H1 (cell line): ENCODE measurements at regions not wholly inside any gene's neighbourhood (a gene's known extent, or its start where the extent isn't known, plus 50 kb on each side); places are given as distances from the start of the nearest gene placed in this dataset.

ENCODE experiments used
- CTCF ChIA-PET: fragments of 300-600 bp; sonication (Branson Sonifier 250); formaldehyde crosslinking; loops from one replicate; lab custom pipeline; 2021; ENCODE audit not compliant: partially characterized antibody; lab: Charles Lee
- POLR2A ChIA-PET: fragments of 300-600 bp; sonication (Branson Sonifier 250); formaldehyde crosslinking; loops from one replicate; lab custom pipeline; 2021; ENCODE audit warnings: inconsistent platforms; ENCODE audit not compliant: partially characterized antibody; lab: Charles Lee
- DNase-seq, 2 experiments: peaks; one replicate each; pipeline versions ENCODE4 v3.0.0 to v3.0.0-alpha.2; 2010 to 2022; ENCODE audit warnings: low spot score in 2 of 2, low read depth in 1 of 2, mixed read lengths in 1 of 2
- FAIRE-seq: peaks from 2 replicates; lab custom pipeline; 2011; peaks lifted over from hg19 to GRCh38; lab: Jason Lieb, UNC
- H2AFZ ChIP-seq: 2 replicates; pipeline ENCODE4 v1.8.1; 2012; ENCODE audit warnings: low read length, inconsistent platforms
- H2AK5ac ChIP-seq: 2 replicates; pipeline ENCODE4 v1.6.1; 2013; ENCODE audit warnings: low read depth, low read length
- H2BK120ac ChIP-seq: replicated peaks from 2 replicates; pipeline ENCODE3; 2013; ENCODE audit warnings: low read depth, low read length, inconsistent platforms
- H2BK12ac ChIP-seq: 2 replicates; pipeline ENCODE4 v1.6.1; 2013; ENCODE audit warnings: low read depth, low read length
- H2BK15ac ChIP-seq: 2 replicates; pipeline ENCODE4 v1.6.1; 2013; ENCODE audit warnings: low read length
- H2BK20ac ChIP-seq: 2 replicates; pipeline ENCODE4 v1.6.1; 2013; ENCODE audit warnings: low read length
- H2BK5ac ChIP-seq: 2 replicates; pipeline ENCODE4 v1.6.1; 2013; ENCODE audit warnings: low read depth, low read length
- H3K14ac ChIP-seq: 2 replicates; pipeline ENCODE4 v1.6.1; 2013; ENCODE audit warnings: inconsistent platforms; ENCODE audit not compliant: insufficient read length
- H3K18ac ChIP-seq: 2 replicates; pipeline ENCODE4 v1.6.1; 2013; ENCODE audit warnings: low read length; ENCODE audit errors: extremely low read depth
- H3K23ac ChIP-seq: 2 replicates; pipeline ENCODE4 v1.6.1; 2013; ENCODE audit warnings: inconsistent platforms; ENCODE audit not compliant: insufficient read length
- H3K23me2 ChIP-seq: 2 replicates; pipeline ENCODE4 v1.6.1; 2013; ENCODE audit warnings: low read depth, low read length
- H3K27ac ChIP-seq: 2 replicates; pipeline ENCODE4 v1.6.1; 2011; ENCODE audit warnings: low read depth, low read length, inconsistent platforms
- H3K27me3 ChIP-seq, 4 experiments: replicated peaks in 1 of 4; 1 replicate in 1 of 4; 2 replicates in 3 of 4; pipeline versions ENCODE4 v1.6.1 to v1.8.1; 2011 to 2013; ENCODE audit warnings: low read length in 3 of 4, mild to moderate bottlenecking in 3 of 4, inconsistent platforms in 2 of 4, mixed read lengths in 2 of 4, moderate library complexity in 1 of 4; ENCODE audit not compliant: control insufficient read depth in 3 of 4, insufficient read depth in 3 of 4; ENCODE audit errors: extremely low read depth in 1 of 4
- H3K36me3 ChIP-seq, 4 experiments: 2 replicates each; pipeline versions ENCODE4 v1.6.1 to v1.8.1; 2011 to 2013; ENCODE audit warnings: mild to moderate bottlenecking in 4 of 4, low read length in 3 of 4, moderate library complexity in 2 of 4, control low read depth in 1 of 4, inconsistent platforms in 1 of 4; ENCODE audit not compliant: insufficient read depth in 4 of 4, control insufficient read depth in 2 of 4
- H3K4ac ChIP-seq: replicated peaks from 2 replicates; pipeline ENCODE3; 2013; ENCODE audit warnings: low read length, low read depth, mixed read lengths, inconsistent platforms; ENCODE audit not compliant: insufficient read length
- H3K4me1 ChIP-seq, 4 experiments: replicated peaks in 1 of 4; 1 replicate in 1 of 4; 2 replicates in 3 of 4; pipeline versions ENCODE4 v1.6.1 to v1.8.1; 2011 to 2013; ENCODE audit warnings: low read length in 3 of 4, inconsistent platforms in 2 of 4, mixed read lengths in 1 of 4; ENCODE audit not compliant: insufficient read depth in 4 of 4, control insufficient read depth in 3 of 4
- H3K4me2 ChIP-seq, 2 experiments: 2 replicates each; pipeline versions ENCODE4 v1.6.1 to v1.8.1; 2011 to 2013; ENCODE audit warnings: low read depth in 2 of 2, low read length in 2 of 2, control low read depth in 1 of 2, inconsistent platforms in 1 of 2, mild to moderate bottlenecking in 1 of 2; ENCODE audit not compliant: insufficient read depth in 1 of 2
- H3K4me3 ChIP-seq, 4 experiments: fragments of 200-600, 300-600 bp in 1 of 4; sonication (generic), shearing (Covaris generic), sonication (Bioruptor Twin) in 1 of 4; 2 replicates each; pipeline versions ENCODE4 v1.5.1 to v1.8.1; 2011 to 2016; ENCODE audit warnings: low read length in 4 of 4, low read depth in 3 of 4, control low read depth in 2 of 4, inconsistent platforms in 2 of 4, mild to moderate bottlenecking in 2 of 4, mixed read lengths in 1 of 4, moderate library complexity in 1 of 4; ENCODE audit not compliant: insufficient read depth in 2 of 4; ENCODE audit errors: extremely low read depth in 1 of 4
- H3K56ac ChIP-seq: replicated peaks from 2 replicates; pipeline ENCODE3; 2013; ENCODE audit warnings: low read depth, mild to moderate bottlenecking, mixed read lengths, low read length, inconsistent platforms; ENCODE audit not compliant: insufficient read length
- H3K79me1 ChIP-seq: 2 replicates; pipeline ENCODE4 v1.6.1; 2013; ENCODE audit warnings: low read depth, low read length, control low read depth
- H3K79me2 ChIP-seq, 2 experiments: 2 replicates each; pipeline versions ENCODE4 v1.6.1 to v1.8.1; 2012 to 2013; ENCODE audit warnings: low read length in 2 of 2, mild to moderate bottlenecking in 2 of 2, inconsistent platforms in 1 of 2; ENCODE audit not compliant: insufficient read depth in 2 of 2, control insufficient read depth in 1 of 2
- H3K9ac ChIP-seq, 4 experiments: replicated peaks in 1 of 4; 1 replicate in 1 of 4; 2 replicates in 3 of 4; pipeline versions ENCODE4 v1.6.1 to v1.8.1; 2011 to 2013; ENCODE audit warnings: low read depth in 3 of 4, low read length in 3 of 4, control low read depth in 2 of 4, mild to moderate bottlenecking in 2 of 4, moderate library complexity in 2 of 4, inconsistent platforms in 1 of 4; ENCODE audit errors: extremely low read depth in 1 of 4
- H3K9me3 ChIP-seq, 2 experiments: 2 replicates each; pipeline versions ENCODE4 v1.6.1 to v1.8.1; 2012 to 2013; ENCODE audit warnings: mild to moderate bottlenecking in 2 of 2, moderate library complexity in 2 of 2, control low read depth in 1 of 2, inconsistent platforms in 1 of 2, low read depth in 1 of 2, low read length in 1 of 2, mixed read lengths in 1 of 2; ENCODE audit not compliant: insufficient read depth in 2 of 2
- H4K20me1 ChIP-seq, 2 experiments: replicated peaks in 1 of 2; 2 replicates each; pipeline versions ENCODE3 to v1.8.1; 2011 to 2013; ENCODE audit warnings: inconsistent platforms in 2 of 2, low read length in 2 of 2, mild to moderate bottlenecking in 1 of 2; ENCODE audit not compliant: insufficient read depth in 2 of 2, control insufficient read depth in 1 of 2
- H4K5ac ChIP-seq: 2 replicates; pipeline ENCODE4 v1.6.1; 2013; ENCODE audit warnings: low read length, low read depth, mixed read lengths, inconsistent platforms; ENCODE audit not compliant: insufficient read length
- H4K8ac ChIP-seq: 2 replicates; pipeline ENCODE4 v1.8.0; 2013; ENCODE audit warnings: mild to moderate bottlenecking, moderate library complexity, low read length, inconsistent platforms; ENCODE audit not compliant: insufficient read depth; ENCODE audit errors: extremely low read depth
- H4K91ac ChIP-seq: replicated peaks from 2 replicates; pipeline ENCODE3; 2013; ENCODE audit warnings: low read length, mixed read lengths, inconsistent platforms; ENCODE audit not compliant: insufficient read length
- CTBP2 ChIP-seq: IDR thresholded peaks from 2 replicates; pipeline ENCODE4 v1.7.0; 2011; ENCODE audit warnings: borderline replicate concordance, mild to moderate bottlenecking, moderate library complexity, mixed read lengths, low read length; ENCODE audit not compliant: insufficient read depth, insufficient read length
- HDAC6 ChIP-seq: IDR thresholded peaks from one replicate; pipeline ENCODE4 v1.7.1; 2012; ENCODE audit warnings: low read depth, mild to moderate bottlenecking, inconsistent platforms, low read length, moderate library complexity
- JUND ChIP-seq: IDR thresholded peaks from 2 replicates; pipeline ENCODE4 v1.6.1; 2011; ENCODE audit warnings: mild to moderate bottlenecking, improper control_type of control experiment, low read length
- KDM5A ChIP-seq: fragments of 200-600 bp; IDR thresholded peaks from 2 replicates; pipeline ENCODE4 v1.7.1; 2012; ENCODE audit warnings: mild to moderate bottlenecking, low read length, inconsistent platforms, mixed read lengths
- PHF8 ChIP-seq: fragments of 200-600 bp; sonication (generic); conservative IDR thresholded peaks from 2 replicates; pipeline ENCODE4 v1.7.1; 2012; ENCODE audit warnings: low read depth, mild to moderate bottlenecking, inconsistent platforms, low read length, moderate library complexity
- POLR2A ChIP-seq, 2 experiments: IDR thresholded peaks; 1 replicate in 1 of 2; 2 replicates in 1 of 2; pipeline ENCODE4 v1.6.1; 2011; ENCODE audit warnings: low read depth in 2 of 2, low read length in 2 of 2, mild to moderate bottlenecking in 2 of 2; ENCODE audit errors: control extremely low read depth in 1 of 2
- SIRT6 ChIP-seq: IDR thresholded peaks from one replicate; pipeline ENCODE4 v1.7.1; 2012; ENCODE audit warnings: low read length, inconsistent platforms
- SP1 ChIP-seq: IDR thresholded peaks from 2 replicates; pipeline ENCODE4 v1.6.1; 2011; ENCODE audit warnings: low read depth, low read length
- TAF1 ChIP-seq: IDR thresholded peaks from 2 replicates; pipeline ENCODE4 v1.6.1; 2011; ENCODE audit warnings: mild to moderate bottlenecking, low read depth, low read length
- TAF7 ChIP-seq: optimal IDR thresholded peaks from 2 replicates; pipeline ENCODE3; 2011; ENCODE audit warnings: low read depth, mild to moderate bottlenecking, inconsistent platforms, low read length, moderate library complexity, borderline replicate concordance
- TCF12 ChIP-seq: IDR thresholded peaks from 2 replicates; pipeline ENCODE4 v1.6.1; 2011; ENCODE audit warnings: low read depth, mild to moderate bottlenecking, low read length
- YY1 ChIP-seq: IDR thresholded peaks from 2 replicates; pipeline ENCODE4 v1.6.1; 2011; ENCODE audit warnings: low read depth, mild to moderate bottlenecking, low read length
- WGBS, 2 experiments: shearing (Covaris generic) in 1 of 2; methylation state at CpG; one replicate each; pipeline versions ENCODE4 v1.1.6 to v1.1.7; 2013 to 2015; ENCODE audit warnings: low lambda C conversion rate in 2 of 2, mixed read lengths in 2 of 2, inconsistent platforms in 1 of 2, low coverage in 1 of 2, missing lambda C conversion rate in 1 of 2; ENCODE audit not compliant: insufficient replicate concordance in 2 of 2, insufficient coverage in 1 of 2, insufficient read length in 1 of 2; ENCODE audit errors: extremely low coverage in 1 of 2, missing lambda C conversion rate in 1 of 2; 5-methylcytosine and 5-hydroxymethylcytosine counted together
- TF ChIP-seq, protein P1 (sequence below), 3 experiments: IDR thresholded peaks; 1 replicate in 2 of 3; 2 replicates in 1 of 3; pipeline versions ENCODE4 v1.5.1 to v1.6.1; 2011; ENCODE audit warnings: low read length in 3 of 3, mild to moderate bottlenecking in 3 of 3, inconsistent platforms in 2 of 3, low read depth in 1 of 3, moderate library complexity in 1 of 3; ENCODE audit not compliant: insufficient read depth in 1 of 3; ENCODE audit errors: control extremely low read depth in 1 of 3

GRCh38 chr1:209257454-209257853, 326.1 kb upstream of the CAMK1G start:
- CTCF ChIA-PET = interaction anchor here (1.2 kb wide), 1 partner anchor 9 kb away, joined by 4 read pairs; no protein-coding TSS in a partner anchor
- Histone ChIP-seq H3K4me1 (no peaks in the 10 kb centered on the region), H3K9me3 (peaks cover 19 to 22% of the 10 kb centered on the region in 2 experiments; a peak in 3 of 4 replicates), H3K27me3 (no peaks in the 10 kb centered on the region), H3K4me2 (no peak overlapping the region), H2BK120ac (no peak overlapping the region), H3K9ac (no peak overlapping the region), H3K79me1 (no peaks in the 10 kb centered on the region), H4K5ac (no peak overlapping the region), H2BK5ac (no peak overlapping the region), H4K91ac (no peak overlapping the region), H2BK15ac (no peak overlapping the region), H3K79me2 (no peaks in the 10 kb centered on the region), H2AK5ac (no peak overlapping the region), H3K4me3 (no peak overlapping the region), H3K4ac (no peak overlapping the region), H3K14ac (no peak overlapping the region), H4K20me1 (no peaks in the 10 kb centered on the region), H3K23ac (no peak overlapping the region), H4K8ac (no peak overlapping the region), H3K23me2 (no peaks in the 10 kb centered on the region), H2BK20ac (no peak overlapping the region), H3K36me3 (no peaks in the 10 kb centered on the region; a peak in 1 of 8 replicates), H3K18ac (no peak overlapping the region), H3K56ac (no peak overlapping the region), H2BK12ac (no peak overlapping the region), H3K27ac (no peak overlapping the region), H2AFZ (no peak overlapping the region)
- no peak for DNase-seq
- WGBS, 2 experiments = 90% methylated on average over 1 of the region's 1 CpG; no CpG with 5 or more reads in 1 of the 2 experiments
- no peak for FAIRE-seq
- POLR2A ChIA-PET = no interaction called here
- TF ChIP-seq SIRT6 (no peak), KDM5A (no peak), POLR2A (IDR thresholded peaks at IDR 0.05; ENCODE audit: control extremely low read depth in 1 of 2, low read depth in 2 of 2, low read length in 2 of 2) (no peak), HDAC6 (no peak), YY1 (no peak), SP1 (no peak), TAF1 (no peak), CTBP2 (no peak), TAF7 (no peak), JUND (no peak), PHF8 (no peak), TCF12 (no peak)
- TF ChIP-seq, protein P1, sequence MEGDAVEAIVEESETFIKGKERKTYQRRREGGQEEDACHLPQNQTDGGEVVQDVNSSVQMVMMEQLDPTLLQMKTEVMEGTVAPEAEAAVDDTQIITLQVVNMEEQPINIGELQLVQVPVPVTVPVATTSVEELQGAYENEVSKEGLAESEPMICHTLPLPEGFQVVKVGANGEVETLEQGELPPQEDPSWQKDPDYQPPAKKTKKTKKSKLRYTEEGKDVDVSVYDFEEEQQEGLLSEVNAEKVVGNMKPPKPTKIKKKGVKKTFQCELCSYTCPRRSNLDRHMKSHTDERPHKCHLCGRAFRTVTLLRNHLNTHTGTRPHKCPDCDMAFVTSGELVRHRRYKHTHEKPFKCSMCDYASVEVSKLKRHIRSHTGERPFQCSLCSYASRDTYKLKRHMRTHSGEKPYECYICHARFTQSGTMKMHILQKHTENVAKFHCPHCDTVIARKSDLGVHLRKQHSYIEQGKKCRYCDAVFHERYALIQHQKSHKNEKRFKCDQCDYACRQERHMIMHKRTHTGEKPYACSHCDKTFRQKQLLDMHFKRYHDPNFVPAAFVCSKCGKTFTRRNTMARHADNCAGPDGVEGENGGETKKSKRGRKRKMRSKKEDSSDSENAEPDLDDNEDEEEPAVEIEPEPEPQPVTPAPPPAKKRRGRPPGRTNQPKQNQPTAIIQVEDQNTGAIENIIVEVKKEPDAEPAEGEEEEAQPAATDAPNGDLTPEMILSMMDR (IDR thresholded peaks at IDR 0.05; ENCODE audit: control extremely low read depth in 1 of 3, insufficient read depth in 1 of 3, low read depth in 1 of 3, low read length in 3 of 3) = no peak
